HFF-Myc (cell line): ENCODE measurements at regions not wholly inside any gene's neighbourhood (a gene's known extent, or its start where the extent isn't known, plus 50 kb on each side); places are given as distances from the start of the nearest gene placed in this dataset.

ENCODE experiments used
- DNase-seq: peaks from one replicate; pipeline ENCODE4 v3.0.0-alpha.2; 2011; ENCODE audit warnings: low read depth; ENCODE audit errors: extremely low read depth
- H3K4me3 ChIP-seq: replicated peaks from 2 replicates; pipeline ENCODE4 v1.5.1; 2011; ENCODE audit warnings: low read depth, mild to moderate bottlenecking, control low read depth, low read length
- CTCF ChIP-seq: IDR thresholded peaks from 2 replicates; pipeline ENCODE4 v1.5.1; 2012; ENCODE audit warnings: mild to moderate bottlenecking, low read depth, low read length, control low read depth; ENCODE audit errors: missing control alignments

GRCh38 chr1:232538224-232538942 lies 91.5 kb downstream of the SIPA1L2 start:
- DNase-seq = no peak
- no peak overlapping the region for H3K4me3 ChIP-seq

GRCh38 chr1:232534552-232535517 lies 95.1 kb downstream of the SIPA1L2 start:
- no peak for TF ChIP-seq CTCF
- no peak for DNase-seq
- H3K4me3 ChIP-seq = no peak overlapping the region

More at GRCh38 chr1:232538224-232538942, 91.5 kb downstream of the SIPA1L2 start:
- TF ChIP-seq CTCF = no peak

- no peak for TF ChIP-seq CTCF
- DNase-seq = no peak
- no peak overlapping the region for H3K4me3 ChIP-seq
These were observed 96.6 kb downstream of the SIPA1L2 start for GRCh38 chr1:232533328-232533727.

GRCh38 chr1:232532901-232533300 lies 97.0 kb downstream of the SIPA1L2 start:
- no peak overlapping the region for H3K4me3 ChIP-seq
- no peak for TF ChIP-seq CTCF
- no peak for DNase-seq

- TF ChIP-seq CTCF = no peak
- no peak overlapping the region for H3K4me3 ChIP-seq
- no peak for DNase-seq
These were observed 98.6 kb downstream of the SIPA1L2 start for GRCh38 chr1:232531291-232531690.

GRCh38 chr1:232529747-232530146 lies 100.2 kb downstream of the SIPA1L2 start:
- H3K4me3 ChIP-seq = no peak overlapping the region
- no peak for TF ChIP-seq CTCF
- no peak for DNase-seq
